ENCODE measurements at regions not wholly inside any gene's neighbourhood (a gene's known extent, or its start where the extent isn't known, plus 50 kb on each side); places are given as distances from the start of the nearest gene placed in this dataset.

DNA sequence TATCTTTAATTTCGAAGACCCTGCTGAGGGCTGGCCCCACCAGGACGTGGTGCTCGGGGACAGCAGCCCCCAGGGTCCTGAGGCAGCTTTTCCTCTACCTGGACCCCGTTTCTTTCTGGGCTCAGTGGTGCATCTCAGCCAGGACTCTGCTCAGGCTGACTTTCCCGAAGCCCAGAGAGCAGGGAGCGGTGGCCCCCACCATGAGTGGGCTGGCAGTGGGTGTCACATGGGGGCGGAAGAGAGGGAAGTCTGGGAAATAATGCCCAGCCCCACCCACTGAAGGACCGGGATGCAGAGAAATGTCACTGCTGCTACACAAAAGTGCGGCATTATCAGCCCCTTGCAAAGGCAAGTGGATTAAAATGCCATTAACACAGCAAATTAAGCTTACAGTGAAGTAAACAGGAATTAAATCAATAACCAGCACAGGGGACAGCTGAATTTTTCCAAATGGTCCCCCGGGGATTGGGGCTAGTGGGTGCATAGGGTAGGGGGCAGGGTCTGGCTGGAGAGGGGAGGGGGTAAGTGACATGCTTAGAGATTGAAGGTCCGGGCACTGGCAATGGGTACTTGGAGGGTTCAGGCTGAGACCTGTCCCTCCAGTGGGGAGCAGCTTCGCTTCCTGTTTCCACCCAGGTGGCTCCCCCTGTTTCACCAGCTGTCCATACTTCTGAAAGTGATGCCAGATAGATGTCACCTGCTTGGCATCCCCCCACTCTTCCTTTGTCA is 177.3 kb downstream of the URI1 start:
- TF ChIP-seq JUNB (IDR thresholded peaks at IDR 0.05) (no peak), POLR2AphosphoS5 (IDR thresholded peaks at IDR 0.05; ENCODE audit: low read length) (no peak), BACH1 (IDR thresholded peaks at IDR 0.05; ENCODE audit: borderline replicate concordance) (no peak), ETV6 (conservative IDR thresholded peaks at IDR 0.05 in 1 of 2, IDR thresholded peaks at IDR 0.05 in 1 of 2; ENCODE audit: borderline replicate concordance in 1 of 2, low read depth in 1 of 2) (no peak), EGR1 (IDR thresholded peaks at IDR 0.05; ENCODE audit: borderline replicate concordance in 1 of 2, low read depth in 2 of 2, low read length in 2 of 2) (no peak), RAD21 (IDR thresholded peaks at IDR 0.05; ENCODE audit: insufficient read depth, low read depth, low read length) (no peak)
- TF ChIP-seq, protein P1, sequence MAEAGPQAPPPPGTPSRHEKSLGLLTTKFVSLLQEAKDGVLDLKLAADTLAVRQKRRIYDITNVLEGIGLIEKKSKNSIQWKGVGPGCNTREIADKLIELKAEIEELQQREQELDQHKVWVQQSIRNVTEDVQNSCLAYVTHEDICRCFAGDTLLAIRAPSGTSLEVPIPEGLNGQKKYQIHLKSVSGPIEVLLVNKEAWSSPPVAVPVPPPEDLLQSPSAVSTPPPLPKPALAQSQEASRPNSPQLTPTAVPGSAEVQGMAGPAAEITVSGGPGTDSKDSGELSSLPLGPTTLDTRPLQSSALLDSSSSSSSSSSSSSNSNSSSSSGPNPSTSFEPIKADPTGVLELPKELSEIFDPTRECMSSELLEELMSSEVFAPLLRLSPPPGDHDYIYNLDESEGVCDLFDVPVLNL (IDR thresholded peaks at IDR 0.05; ENCODE audit: low read depth, low read length), result no peak
- TF ChIP-seq, protein P2, sequence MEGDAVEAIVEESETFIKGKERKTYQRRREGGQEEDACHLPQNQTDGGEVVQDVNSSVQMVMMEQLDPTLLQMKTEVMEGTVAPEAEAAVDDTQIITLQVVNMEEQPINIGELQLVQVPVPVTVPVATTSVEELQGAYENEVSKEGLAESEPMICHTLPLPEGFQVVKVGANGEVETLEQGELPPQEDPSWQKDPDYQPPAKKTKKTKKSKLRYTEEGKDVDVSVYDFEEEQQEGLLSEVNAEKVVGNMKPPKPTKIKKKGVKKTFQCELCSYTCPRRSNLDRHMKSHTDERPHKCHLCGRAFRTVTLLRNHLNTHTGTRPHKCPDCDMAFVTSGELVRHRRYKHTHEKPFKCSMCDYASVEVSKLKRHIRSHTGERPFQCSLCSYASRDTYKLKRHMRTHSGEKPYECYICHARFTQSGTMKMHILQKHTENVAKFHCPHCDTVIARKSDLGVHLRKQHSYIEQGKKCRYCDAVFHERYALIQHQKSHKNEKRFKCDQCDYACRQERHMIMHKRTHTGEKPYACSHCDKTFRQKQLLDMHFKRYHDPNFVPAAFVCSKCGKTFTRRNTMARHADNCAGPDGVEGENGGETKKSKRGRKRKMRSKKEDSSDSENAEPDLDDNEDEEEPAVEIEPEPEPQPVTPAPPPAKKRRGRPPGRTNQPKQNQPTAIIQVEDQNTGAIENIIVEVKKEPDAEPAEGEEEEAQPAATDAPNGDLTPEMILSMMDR (IDR thresholded peaks at IDR 0.05 in 2 of 3, conservative IDR thresholded peaks at IDR 0.05 in 1 of 3; ENCODE audit: control insufficient read depth in 2 of 3, extremely low read depth in 1 of 3, insufficient read depth in 1 of 3, low read depth in 3 of 3, low read length in 3 of 3), result no peak
